HG03469 (cell line): ENCODE measurements at regions not wholly inside any gene's neighbourhood (a gene's known extent, or its start where the extent isn't known, plus 50 kb on each side); places are given as distances from the start of the nearest gene placed in this dataset.
"Not testable (repeated sequence)": the region's sequence is repeated elsewhere in the genome, so short reads cannot be mapped to it uniquely, and the experiment has no call there.

ENCODE experiments used
- ATAC-seq: cut with Tn5 transposase; IDR thresholded peaks from one replicate; pipeline ENCODE4 v1.9.1; 2021; ENCODE audit warnings: mild to moderate bottlenecking, moderate library complexity, moderate number of reproducible peaks; ENCODE audit not compliant: unreplicated experiment

DNA sequence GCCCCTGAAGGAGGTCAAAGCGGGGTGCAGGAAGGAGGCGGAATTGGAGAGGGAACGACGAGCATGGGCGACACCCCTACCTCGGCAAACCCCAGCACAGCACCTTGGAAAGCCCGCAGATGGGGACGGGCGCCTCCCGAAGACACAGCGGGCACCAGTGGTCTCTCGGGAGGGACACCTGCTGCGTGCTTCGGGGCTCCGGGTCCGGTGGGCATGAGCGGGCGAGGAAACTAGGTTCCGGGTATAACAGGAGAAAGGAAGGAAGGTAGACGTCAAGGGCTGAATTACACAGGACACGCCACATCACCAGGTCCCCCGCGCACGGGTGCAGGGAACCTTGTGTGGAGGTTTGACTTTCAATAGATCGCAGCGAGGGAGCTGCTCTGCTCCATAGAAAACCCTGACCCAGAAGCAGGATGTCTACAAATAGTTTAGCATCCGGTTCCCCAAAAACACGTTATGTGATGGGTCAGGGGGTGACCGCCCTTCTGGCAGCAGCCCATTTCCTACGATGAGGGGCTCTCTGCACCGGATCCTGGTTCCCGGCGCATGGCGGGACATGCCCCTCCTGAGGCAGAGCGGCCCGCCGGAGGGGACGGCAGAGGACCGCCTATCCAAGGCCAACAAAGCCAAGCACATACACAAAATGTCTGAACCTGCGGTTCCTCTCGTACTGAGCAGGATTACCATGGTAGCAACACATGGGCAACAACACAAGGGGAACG lies 196.9 kb downstream of the ALG10 start:
- peak; percentile 17 for ATAC-seq

DNA sequence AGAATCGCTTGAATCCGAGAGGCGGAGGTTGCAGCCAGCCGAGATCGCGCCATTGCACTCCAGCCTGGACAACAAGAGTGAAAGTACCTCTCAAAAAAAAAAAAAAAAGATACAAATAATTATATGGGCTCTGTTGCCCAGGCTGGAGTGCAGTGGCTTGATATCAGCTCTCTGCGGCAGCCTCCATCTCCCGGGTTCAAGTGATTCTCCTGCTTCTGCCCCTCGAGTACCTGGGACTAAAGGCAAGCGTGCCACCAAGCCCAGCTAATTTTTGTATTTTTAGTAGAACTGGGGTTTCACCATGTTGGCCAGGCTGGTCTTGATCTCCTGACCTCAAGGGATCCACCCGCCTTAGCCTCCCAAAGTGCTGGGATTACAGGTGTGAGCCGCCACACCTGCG lies 197.8 kb downstream of the ALG10 start:
- not testable (repeated sequence) for ATAC-seq

DNA sequence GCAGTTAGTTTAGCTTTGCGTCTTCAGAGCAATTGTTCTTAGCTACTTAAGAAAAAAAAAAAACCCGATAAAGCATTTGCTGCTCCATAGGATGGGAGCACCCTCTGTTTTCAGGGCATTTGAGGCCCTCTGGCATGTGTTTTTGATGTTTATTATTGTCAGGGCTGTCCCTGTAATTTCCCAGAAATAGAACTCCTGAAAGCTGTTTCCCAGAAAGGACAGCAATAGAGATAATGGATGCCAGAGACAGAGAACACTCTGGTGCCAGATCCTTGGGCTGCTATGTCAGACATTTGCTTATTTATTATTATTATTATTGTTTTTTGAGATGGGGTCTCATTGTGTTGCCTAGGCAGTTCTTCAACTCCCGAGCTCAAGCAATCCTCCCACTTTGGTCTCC lies 201.3 kb downstream of the ALG10 start:
- ATAC-seq, result no peak

DNA sequence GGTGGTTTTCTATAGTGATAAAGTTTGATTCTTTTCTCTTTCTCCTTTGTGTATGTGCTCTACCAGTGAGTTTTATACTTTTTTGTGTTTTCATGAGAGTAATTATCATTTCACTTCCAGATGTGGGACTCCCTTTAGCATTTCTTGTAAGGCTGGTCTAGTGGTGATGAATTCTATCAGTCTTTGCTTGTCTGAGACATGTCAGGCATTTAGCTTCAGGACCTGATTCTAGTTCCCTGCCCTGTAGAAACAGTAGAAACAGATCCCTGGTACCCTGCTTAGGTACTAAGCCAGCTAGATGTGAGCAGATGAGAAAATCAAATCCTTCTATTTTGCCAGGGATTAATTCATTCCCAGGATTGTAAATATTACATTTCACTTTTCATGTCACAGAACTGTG lies 203.7 kb downstream of the ALG10 start:
- ATAC-seq, result not testable (repeated sequence)

DNA sequence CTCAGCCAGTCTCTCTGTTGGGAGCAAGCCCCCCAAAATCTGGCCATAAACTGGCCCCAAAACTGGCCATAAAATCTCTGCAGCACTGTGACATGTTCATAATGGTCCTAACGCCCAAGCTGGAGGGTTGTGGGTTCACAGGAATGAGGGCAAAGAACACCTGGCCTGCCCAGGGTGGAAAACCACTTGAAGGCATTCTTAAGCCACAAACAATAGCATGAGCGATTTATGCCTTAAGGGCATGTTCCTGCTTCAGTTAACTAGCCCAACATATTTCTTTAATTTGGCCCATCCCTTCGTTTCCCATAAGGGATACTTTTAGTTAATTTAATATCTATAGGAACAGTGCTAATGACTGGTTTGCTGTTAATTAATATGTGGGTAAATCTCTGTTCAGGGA lies 205.8 kb downstream of the ALG10 start:
- not testable (repeated sequence) for ATAC-seq

DNA sequence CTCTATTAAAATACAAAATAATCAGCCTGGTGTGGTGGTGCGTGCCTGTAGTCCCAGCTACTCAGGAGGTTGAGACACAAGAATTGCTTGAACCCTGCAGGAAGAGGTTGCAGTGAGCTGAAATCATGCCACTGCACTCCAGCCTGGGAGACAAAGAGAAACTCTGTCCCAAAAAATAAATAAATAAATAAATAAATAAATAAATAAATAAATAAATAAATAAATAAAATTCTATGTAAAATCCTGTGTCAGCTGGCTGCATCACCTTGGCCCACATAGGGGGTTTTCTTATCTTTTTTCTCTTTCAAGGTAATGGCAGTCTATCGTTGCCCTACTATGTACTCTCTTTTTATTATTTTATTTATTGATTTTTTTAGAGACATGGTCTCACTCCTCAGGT lies 206.7 kb downstream of the ALG10 start:
- not testable (repeated sequence) for ATAC-seq

DNA sequence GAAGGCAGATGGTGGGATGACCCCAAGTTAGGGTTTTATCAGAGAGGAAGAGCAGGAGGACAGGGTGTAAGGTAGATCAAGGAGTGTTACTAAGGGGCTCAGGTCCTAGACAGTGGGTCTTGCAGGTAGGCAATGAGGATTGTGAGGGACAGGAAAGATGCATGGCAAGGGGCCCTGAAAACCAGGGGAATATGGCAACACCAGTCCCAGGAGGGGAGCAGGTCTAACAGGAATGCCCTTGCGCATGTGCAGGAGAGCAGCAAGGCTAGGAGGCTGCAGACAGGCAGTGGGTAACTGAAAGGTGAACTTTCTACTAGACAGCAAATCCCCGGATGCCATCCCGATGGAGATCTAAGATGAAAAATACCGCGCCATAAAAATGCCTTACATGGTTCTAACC lies 211.3 kb downstream of the ALG10 start:
- ATAC-seq, result no peak

DNA sequence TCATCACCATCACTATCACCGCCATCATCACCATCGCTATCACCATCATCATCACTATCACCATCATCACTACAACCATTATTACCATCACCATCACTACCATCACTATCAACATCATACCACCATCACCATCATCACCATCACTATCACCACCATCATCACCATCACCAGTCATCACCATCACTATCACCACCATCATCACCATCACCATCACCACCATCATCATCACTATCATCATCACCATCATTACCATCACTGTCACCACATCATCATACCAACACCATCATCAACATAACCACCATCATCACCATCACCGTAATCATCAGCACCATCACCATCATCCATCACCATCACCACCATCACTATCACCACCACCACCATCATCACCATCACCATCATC lies 213.8 kb downstream of the ALG10 start:
- no peak for ATAC-seq

DNA sequence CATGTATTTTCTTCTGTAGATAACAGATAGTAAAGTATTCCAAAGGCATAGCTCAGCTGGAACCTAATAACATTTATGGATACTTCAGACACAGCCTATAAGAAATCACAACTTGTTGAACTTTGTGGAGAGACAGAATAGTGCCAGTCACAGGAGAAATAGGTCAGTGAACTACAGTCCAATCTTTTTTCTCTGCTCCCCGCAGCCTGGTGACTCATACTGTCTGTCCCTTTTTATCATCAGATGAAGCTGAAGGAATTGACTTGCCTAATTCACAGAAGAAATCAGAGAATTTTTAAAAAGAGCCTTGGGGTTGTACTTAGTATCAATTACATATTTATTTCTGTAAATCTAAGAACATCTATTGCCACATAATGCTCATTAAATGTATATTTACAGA lies 222.3 kb downstream of the ALG10 start:
- ATAC-seq, result no peak

DNA sequence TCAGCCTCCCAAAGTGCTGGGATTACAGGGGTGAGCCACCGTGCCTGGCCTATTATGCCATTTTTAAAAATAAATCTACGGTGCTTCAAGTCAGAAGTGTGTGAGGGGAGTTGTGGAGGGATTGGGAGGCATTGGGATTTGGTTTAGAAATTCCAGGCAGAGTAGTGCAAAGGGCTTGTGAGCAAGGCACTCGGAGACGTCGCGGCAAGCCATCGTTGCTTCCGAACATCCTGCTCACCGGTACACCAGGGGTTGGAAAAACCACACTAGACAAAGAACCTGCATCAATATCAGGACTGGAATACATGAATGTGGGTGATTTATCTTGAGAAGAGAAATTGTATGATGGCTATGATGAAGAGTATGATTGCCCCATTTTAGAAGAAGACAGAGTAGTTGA lies 227.0 kb downstream of the ALG10 start:
- no peak for ATAC-seq

DNA sequence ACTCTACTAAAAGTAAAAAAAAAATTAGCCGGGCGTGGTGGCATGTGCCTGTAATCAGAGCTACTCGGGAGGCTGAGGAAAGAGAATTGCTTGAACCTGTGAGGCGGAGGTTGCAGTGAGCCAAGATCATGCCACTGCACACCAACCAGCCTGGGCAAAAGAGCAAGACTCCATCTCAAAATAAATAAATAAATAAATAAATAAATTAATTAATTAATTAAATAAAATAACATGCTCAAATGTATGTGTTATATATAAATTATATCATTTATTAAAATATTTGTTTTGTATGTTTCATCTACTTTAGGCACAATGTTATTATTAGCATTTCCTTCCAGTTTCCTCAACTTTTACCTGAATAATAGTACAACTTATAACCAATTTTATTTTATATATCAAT lies 229.6 kb downstream of the ALG10 start:
- not testable (repeated sequence) for ATAC-seq

DNA sequence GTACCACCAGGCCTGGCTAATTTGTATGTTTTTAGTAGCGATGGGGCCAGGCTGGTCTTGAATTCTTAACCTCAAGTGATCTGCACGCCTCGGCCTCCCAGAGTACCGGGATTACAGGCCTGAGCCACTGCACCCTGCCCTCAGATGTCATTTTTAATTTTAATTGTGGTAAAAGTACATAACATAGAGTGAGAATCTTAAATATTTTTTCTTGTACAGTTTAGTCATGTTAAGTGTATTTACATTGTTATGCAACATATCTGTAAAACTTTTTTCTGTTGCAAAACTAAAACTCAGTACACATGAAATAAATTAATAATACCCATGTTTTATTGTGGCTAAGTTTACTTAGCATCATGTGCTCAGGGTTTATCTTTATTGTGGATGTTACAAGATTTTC lies 231.4 kb downstream of the ALG10 start:
- no peak for ATAC-seq

DNA sequence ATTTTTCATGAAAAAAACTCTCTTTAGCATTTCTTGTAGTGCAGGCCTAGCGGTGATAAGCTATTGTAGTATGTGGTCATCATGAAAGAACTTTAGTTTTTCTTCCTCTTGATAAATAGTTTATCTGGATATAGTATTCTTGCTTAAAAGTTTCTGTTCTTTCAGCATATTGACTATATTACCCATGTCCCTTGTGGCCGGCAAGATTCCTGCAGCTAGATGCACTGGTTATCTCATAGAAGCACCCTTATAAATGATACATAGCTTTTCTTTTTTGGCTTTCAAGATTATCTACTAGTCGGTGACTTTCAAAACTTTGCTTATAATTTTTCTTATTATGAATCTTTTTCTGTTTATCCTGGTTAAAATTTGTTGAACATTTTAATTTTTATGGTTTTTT lies 234.8 kb downstream of the ALG10 start:
- no peak for ATAC-seq

DNA sequence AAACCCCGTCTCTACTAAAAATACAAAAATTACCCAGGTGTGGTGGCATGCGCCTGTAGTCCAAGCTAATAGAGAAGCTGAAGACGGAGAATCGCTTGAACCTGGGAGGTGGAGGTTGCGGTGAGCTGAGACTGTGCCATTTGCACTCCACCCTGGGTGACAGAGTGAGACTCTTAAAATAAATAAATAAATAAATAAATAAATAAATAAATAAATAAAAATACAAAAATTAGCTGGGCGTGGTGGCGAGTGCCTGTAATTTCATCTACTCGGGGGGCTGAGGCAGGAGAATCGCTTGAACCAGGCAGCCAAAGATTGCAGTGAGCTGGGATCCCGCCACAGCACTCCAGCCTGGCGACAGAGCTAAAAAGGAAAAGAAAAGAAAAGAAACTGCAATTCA lies 239.8 kb downstream of the ALG10 start:
- ATAC-seq, result not testable (repeated sequence)

DNA sequence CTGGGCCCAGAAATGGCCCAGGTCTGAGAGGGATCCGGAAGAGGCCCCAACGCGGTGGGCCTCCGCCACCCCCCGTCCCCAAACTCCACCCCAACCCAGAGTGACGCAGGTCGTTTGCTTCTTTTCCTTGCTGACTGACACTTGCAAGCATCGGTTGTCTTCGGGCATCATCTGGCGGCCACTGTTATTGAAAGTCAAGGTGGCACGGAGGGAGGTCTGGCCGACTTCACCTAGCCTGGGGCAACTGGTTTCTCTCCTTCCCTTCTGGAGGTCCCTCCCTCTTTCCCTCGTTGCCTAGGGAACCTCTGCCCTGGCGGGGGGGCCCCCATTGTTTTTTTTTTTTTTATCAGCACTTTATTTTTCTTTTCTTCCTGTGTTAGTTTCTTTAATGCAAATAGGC lies 241.8 kb downstream of the ALG10 start:
- no peak for ATAC-seq

DNA sequence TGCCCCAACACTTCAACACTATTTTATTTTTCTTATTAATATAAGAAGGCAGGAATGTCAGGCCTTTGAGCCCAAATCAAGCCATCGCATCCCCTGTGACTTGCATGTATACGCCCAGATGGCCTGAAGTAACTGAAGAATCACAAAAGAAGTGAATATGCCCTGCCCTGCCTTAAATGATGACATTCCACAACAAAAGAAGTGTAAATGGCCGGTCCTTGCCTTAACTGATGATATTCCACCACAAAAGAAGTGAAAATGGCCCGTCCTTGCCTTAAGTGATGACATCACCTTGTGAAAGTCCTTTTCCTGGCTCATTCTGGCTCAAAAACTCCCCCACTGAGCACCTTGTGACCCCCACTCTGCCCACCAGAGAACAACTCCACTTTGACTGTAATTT lies 251.4 kb downstream of the ALG10 start:
- not testable (repeated sequence) for ATAC-seq

DNA sequence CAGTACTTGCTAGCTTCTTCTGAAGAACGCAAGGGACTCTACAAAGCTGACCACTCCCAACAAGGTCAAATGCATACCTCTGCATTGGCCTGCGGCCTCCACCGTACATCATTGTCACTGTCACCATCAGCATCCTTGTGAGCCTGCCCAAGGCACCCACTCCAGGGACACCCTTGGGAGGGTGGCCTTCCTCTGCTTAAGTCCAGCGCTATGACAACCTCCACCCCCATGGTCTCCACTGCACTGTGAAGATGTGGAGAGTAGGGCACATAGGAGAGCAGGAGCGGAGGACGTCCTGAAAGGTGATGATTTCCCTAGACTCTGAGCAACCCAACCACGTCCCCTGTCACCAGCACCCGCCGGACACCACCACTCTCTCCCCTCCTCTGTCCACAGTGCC lies 252.8 kb downstream of the ALG10 start:
- ATAC-seq, result no peak

DNA sequence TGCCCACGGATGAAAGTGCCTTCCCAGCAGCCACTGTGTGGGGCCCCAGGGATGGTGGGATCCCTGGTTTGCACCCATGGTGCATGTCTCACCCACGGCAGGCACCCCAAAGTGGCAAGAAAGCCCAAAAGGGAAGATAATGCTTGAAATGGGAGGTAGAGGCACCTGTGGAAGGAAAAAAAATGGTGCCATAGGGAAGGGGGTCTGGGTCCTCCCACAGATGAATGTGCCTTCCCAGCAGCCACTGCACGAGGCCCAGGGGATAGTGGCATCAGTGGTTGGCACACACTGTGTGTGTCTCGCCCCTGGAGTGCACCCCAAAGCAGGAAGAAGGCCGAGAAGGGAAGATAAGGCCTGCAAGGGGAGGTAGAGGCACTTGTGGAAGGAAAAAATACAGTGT lies 264.2 kb downstream of the ALG10 start:
- ATAC-seq, result no peak

DNA sequence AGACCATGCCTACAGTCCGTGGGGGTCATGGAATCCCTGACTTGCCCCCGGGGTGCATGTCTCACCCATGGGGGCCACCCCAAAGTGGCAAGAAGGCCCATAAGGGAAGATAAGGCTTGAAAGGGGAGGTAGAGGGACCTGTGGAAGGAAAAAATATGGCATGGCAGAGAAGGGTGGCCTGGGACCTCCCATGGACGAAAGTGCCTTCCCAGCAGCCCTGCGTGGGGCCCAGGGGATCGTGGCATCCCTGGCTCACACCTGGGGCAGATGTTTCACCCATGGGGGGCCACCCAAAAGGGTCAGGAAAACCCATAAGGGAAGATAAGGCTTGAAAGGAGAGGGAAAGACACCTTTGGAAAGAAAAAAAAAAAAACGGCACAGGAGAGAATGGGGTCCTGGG lies 264.6 kb downstream of the ALG10 start:
- no peak for ATAC-seq

DNA sequence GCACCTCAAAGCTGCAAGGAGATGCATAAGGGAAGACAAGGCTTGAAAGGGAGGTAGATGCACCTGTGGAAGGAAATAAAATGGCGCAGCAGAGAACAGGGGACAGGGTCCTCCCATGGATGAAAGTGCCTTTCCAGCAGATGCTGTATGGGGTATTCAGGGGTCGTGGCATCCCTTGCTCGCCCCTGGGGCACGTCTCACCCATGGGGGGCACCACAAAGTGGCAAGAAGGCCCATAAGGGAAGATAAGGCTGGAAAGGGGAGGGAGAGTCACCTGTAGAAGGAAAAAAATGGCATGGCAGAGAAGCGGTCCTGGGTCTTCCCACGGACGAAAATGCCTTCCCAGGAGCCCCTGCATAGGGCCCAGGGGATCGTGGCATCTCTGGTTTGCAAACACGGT lies 265.1 kb downstream of the ALG10 start:
- no peak for ATAC-seq

DNA sequence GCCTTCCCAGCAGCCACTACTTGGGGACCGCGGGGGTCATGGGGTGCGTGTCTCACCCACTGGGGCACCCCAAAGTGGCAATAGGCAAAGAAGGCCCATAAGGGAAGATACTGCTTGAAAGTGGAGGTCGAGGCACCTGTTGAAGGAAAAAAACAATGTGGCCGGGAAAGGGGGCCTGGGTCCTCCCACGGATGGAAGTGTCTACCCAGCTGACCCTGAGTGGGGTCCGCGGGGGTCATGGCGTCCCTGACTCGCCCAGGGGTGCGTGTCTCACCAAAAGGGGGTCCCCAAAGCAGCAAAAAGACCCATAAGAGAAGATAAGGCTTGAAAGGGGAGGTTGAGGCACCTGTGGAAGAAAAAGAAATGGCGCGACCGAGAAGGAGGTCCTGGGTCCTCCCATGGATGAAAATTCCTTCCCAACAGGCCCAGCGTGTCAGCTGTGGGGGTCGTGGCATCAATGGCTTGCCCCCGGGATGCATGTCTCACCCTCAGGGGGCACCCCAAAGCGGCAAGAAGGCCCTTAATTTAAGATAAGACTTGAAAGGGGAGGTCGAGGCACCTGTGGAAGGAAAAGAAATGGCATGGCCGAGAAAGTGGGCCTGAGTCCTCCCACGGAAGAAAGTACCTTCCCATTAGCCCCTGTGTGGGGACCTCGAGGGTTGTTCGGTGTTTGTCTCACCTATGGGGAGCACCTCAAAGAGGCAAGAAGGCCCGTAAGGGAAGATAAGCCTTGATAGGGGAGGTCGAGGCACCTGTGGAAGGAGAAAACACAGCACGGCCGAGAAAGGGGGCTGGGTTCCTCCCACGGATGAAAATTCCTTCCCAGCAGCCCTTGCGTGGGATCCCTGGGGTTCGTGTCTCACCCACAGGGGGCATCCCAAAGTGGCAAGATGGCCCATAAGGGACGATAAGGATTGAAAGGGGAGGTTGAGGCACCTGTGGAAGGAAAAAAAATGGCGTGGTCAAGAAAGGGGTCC lies 266.0 kb downstream of the ALG10 start:
- no peak for ATAC-seq

DNA sequence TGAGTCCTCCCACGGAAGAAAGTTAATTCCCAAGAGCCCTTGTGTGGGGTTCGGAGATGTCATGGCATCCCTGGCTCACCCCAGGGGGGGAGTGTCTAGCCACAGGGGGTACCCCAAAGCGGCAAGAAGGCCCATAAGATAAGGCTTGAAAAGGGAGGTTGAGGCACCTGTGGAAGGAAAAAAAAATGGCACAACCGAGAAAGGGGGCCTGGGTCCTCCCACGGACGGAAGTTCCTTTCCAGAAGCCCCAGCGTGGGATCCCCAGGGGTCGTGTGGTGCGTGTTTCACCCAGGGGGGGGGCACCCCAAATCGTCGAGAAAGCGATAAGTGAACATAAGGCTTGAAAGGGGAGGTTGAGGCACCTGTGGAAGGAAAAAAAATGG lies 266.7 kb downstream of the ALG10 start:
- ATAC-seq, result no peak
